Breast epithelium (tissue), 3 donors: ENCODE measurements at regions not wholly inside any gene's neighbourhood (a gene's known extent, or its start where the extent isn't known, plus 50 kb on each side); places are given as distances from the start of the nearest gene placed in this dataset.
"Not testable (repeated sequence)": the region's sequence is repeated elsewhere in the genome, so short reads cannot be mapped to it uniquely, and the experiment has no call there.

ENCODE experiments used
- CTCF ChIP-seq, 3 donors: fragments of 450-650 bp; IDR thresholded peaks; one replicate each; pipeline ENCODE4 v1.5.1; 2016 to 2017; ENCODE audit warnings: antibody characterized with exemption in 3 of 3, mild to moderate bottlenecking in 3 of 3, moderate library complexity in 3 of 3
- POLR2A ChIP-seq: fragments of 450-650 bp; IDR thresholded peaks from one replicate; pipeline ENCODE4 v1.6.1; 2016; ENCODE audit warnings: antibody characterized with exemption, mild to moderate bottlenecking, moderate library complexity

GRCh38 chr17:15806825-15807224 lies 74.7 kb downstream of the TBC1D26 start:
- not testable (repeated sequence) for TF ChIP-seq CTCF (IDR thresholded peaks at IDR 0.05); POLR2A
